SK-N-SH treated with all-trans-retinoic acid at 6 μM for 48 hours (cell line): ENCODE measurements at regions not wholly inside any gene's neighbourhood (a gene's known extent, or its start where the extent isn't known, plus 50 kb on each side); places are given as distances from the start of the nearest gene placed in this dataset.

Experiments
- ATAC-seq: fragments of 200-7000 bp; cut with Tn5 transposase; 3 replicates; pipeline ENCODE4 v1.9.1; 2020; ENCODE audit warnings: mild to moderate bottlenecking, moderate library complexity
- ARNTL ChIP-seq: fragments of 450-650 bp; formaldehyde crosslinking; IDR thresholded peaks from 2 replicates; pipeline ENCODE4 v1.5.0; 2020; ENCODE audit warnings: low read depth, mild to moderate bottlenecking, moderate library complexity, borderline replicate concordance
- BACH2 ChIP-seq: fragments of 250-450 bp; sonication (Bioruptor Pico); IDR thresholded peaks from 2 replicates; pipeline ENCODE4 v1.9.0; 2021; ENCODE audit warnings: mild to moderate bottlenecking, borderline replicate concordance
- CREB5 ChIP-seq: fragments of 250-450 bp; sonication (Bioruptor Pico); IDR thresholded peaks from 2 replicates; pipeline ENCODE4 v1.5.1; 2020; ENCODE audit warnings: low read depth, mild to moderate bottlenecking, moderate library complexity
- CSDC2 ChIP-seq: fragments of 250-450 bp; sonication (Bioruptor Pico); IDR thresholded peaks from 2 replicates; pipeline ENCODE4 v1.5.0; 2020; ENCODE audit warnings: mild to moderate bottlenecking, moderate library complexity
- CSRNP3 ChIP-seq: fragments of 250-450 bp; sonication (Bioruptor Pico); IDR thresholded peaks from 2 replicates; pipeline ENCODE4 v1.5.1; 2021; ENCODE audit warnings: mild to moderate bottlenecking, moderate library complexity
- ESRRG ChIP-seq: fragments of 250-450 bp; sonication (Bioruptor Pico); IDR thresholded peaks from 2 replicates; pipeline ENCODE4 v1.6.1; 2021; ENCODE audit warnings: mild to moderate bottlenecking
- GLIS3 ChIP-seq: fragments of 250-450 bp; sonication (Bioruptor Pico); IDR thresholded peaks from 2 replicates; pipeline ENCODE4 v1.5.0; 2020; ENCODE audit warnings: mild to moderate bottlenecking, moderate library complexity
- ISL1 ChIP-seq: fragments of 250-450 bp; sonication (Bioruptor Pico); IDR thresholded peaks from 2 replicates; pipeline ENCODE4 v2.1.2; 2022; ENCODE audit warnings: mild to moderate bottlenecking, moderate library complexity
- OSR1 ChIP-seq: fragments of 250-450 bp; sonication (Bioruptor Pico); IDR thresholded peaks from 2 replicates; pipeline ENCODE4 v1.8.0; 2022; ENCODE audit warnings: moderate library complexity, mild to moderate bottlenecking, inconsistent platforms
- PATZ1 ChIP-seq: fragments of 250-450 bp; sonication (Bioruptor Pico); IDR thresholded peaks from 2 replicates; pipeline ENCODE4 v1.8.0; 2020; ENCODE audit warnings: mild to moderate bottlenecking, moderate library complexity, borderline replicate concordance
- POU6F1 ChIP-seq: fragments of 250-450 bp; sonication (Bioruptor Pico); IDR thresholded peaks from 2 replicates; pipeline ENCODE4 v1.8.0; 2021; ENCODE audit warnings: low read depth, mild to moderate bottlenecking, moderate library complexity, borderline replicate concordance
- PPARA ChIP-seq: fragments of 250-450 bp; sonication (Bioruptor Pico); IDR thresholded peaks from 2 replicates; pipeline ENCODE4 v1.5.0; 2020; ENCODE audit warnings: mild to moderate bottlenecking, borderline replicate concordance
- RARB ChIP-seq: fragments of 250-450 bp; sonication (Bioruptor Pico); IDR thresholded peaks from 2 replicates; pipeline ENCODE4 v1.8.0; 2021; ENCODE audit warnings: mild to moderate bottlenecking, moderate library complexity
- SNAI2 ChIP-seq: fragments of 250-450 bp; sonication (Bioruptor Pico); IDR thresholded peaks from 2 replicates; pipeline ENCODE4 v1.5.0; 2020; ENCODE audit warnings: mild to moderate bottlenecking, moderate library complexity
- TCF4 ChIP-seq: fragments of 250-450 bp; sonication (Bioruptor Pico); IDR thresholded peaks from 2 replicates; pipeline ENCODE4 v1.8.0; 2021; ENCODE audit warnings: mild to moderate bottlenecking, moderate library complexity, borderline replicate concordance
- TOX ChIP-seq: fragments of 250-450 bp; sonication (Bioruptor Pico); IDR thresholded peaks from 2 replicates; pipeline ENCODE4 v1.8.0; 2021; ENCODE audit warnings: mild to moderate bottlenecking, moderate library complexity, borderline replicate concordance
- TSHZ2 ChIP-seq: fragments of 250-450 bp; sonication (Bioruptor Pico); IDR thresholded peaks from 2 replicates; pipeline ENCODE4 v1.5.0; 2020; ENCODE audit warnings: mild to moderate bottlenecking, moderate library complexity
- ZFP3 ChIP-seq: fragments of 250-450 bp; sonication (Bioruptor Pico); IDR thresholded peaks from 2 replicates; pipeline ENCODE4 v1.5.0; 2020; ENCODE audit warnings: mild to moderate bottlenecking, moderate library complexity
- ZFP30 ChIP-seq: fragments of 450-650 bp; formaldehyde crosslinking; IDR thresholded peaks from 2 replicates; pipeline ENCODE4 v1.5.0; 2022; ENCODE audit warnings: mild to moderate bottlenecking, moderate library complexity
- ZNF565 ChIP-seq: fragments of 450-650 bp; formaldehyde crosslinking; conservative IDR thresholded peaks from 2 replicates; pipeline ENCODE4 v1.5.0; 2020; ENCODE audit warnings: low read depth, mild to moderate bottlenecking, moderate library complexity
- ZNF8 ChIP-seq: fragments of 450-650 bp; formaldehyde crosslinking; IDR thresholded peaks from 2 replicates; pipeline ENCODE4 v1.5.0; 2020; ENCODE audit warnings: mild to moderate bottlenecking, moderate library complexity

GRCh38 chr13:76106763-76107162, 470.6 kb downstream of the LMO7 start:
- no peak for ATAC-seq
- no peak for TF ChIP-seq SNAI2 (CRISPR knock-in tag)
- TF ChIP-seq PPARA: no peak
- TF ChIP-seq TCF4 (CRISPR knock-in tag): no peak
- TF ChIP-seq PATZ1 (CRISPR knock-in tag): no peak
- no peak for TF ChIP-seq ZFP30 (CRISPR knock-in tag)
- no peak for TF ChIP-seq TOX (CRISPR knock-in tag)
- TF ChIP-seq BACH2 (CRISPR knock-in tag): no peak
- no peak for TF ChIP-seq TSHZ2 (CRISPR knock-in tag)
- TF ChIP-seq ZNF565 (CRISPR knock-in tag): no peak
- no peak for TF ChIP-seq ZFP3 (CRISPR knock-in tag)
- no peak for TF ChIP-seq ISL1 (CRISPR knock-in tag)
- no peak for TF ChIP-seq ESRRG (CRISPR knock-in tag)
- TF ChIP-seq ZNF8 (CRISPR knock-in tag): no peak
- no peak for TF ChIP-seq GLIS3
- TF ChIP-seq POU6F1: no peak
- TF ChIP-seq CSRNP3 (CRISPR knock-in tag): no peak
- no peak for TF ChIP-seq ARNTL (CRISPR knock-in tag)
- TF ChIP-seq RARB: no peak
- no peak for TF ChIP-seq CSDC2
- TF ChIP-seq CREB5 (CRISPR knock-in tag): no peak

- no peak for ATAC-seq
- TF ChIP-seq ARNTL (CRISPR knock-in tag) (no peak), POU6F1 (no peak), RARB (no peak), ZFP3 (CRISPR knock-in tag) (no peak), BACH2 (CRISPR knock-in tag) (no peak), OSR1 (CRISPR knock-in tag) (no peak), ISL1 (CRISPR knock-in tag) (no peak), GLIS3 (no peak), TCF4 (CRISPR knock-in tag) (no peak), ESRRG (CRISPR knock-in tag) (no peak), ZNF8 (CRISPR knock-in tag) (no peak), CSRNP3 (CRISPR knock-in tag) (no peak), PPARA (no peak)
Measured at GRCh38 chr13:76094645-76095044, 458.5 kb downstream of the LMO7 start.
